HG03175 (cell line): ENCODE measurements at regions not wholly inside any gene's neighbourhood (a gene's known extent, or its start where the extent isn't known, plus 50 kb on each side); places are given as distances from the start of the nearest gene placed in this dataset.
"Not testable (repeated sequence)": the region's sequence is repeated elsewhere in the genome, so short reads cannot be mapped to it uniquely, and the experiment has no call there.

ENCODE experiments used
- ATAC-seq: cut with Tn5 transposase; IDR thresholded peaks from one replicate; pipeline ENCODE4 v1.9.1; 2021; ENCODE audit warnings: mild to moderate bottlenecking, moderate library complexity; ENCODE audit not compliant: unreplicated experiment

- no peak for ATAC-seq
These were observed 705.5 kb downstream of the DIPK2A start for GRCh38 chr3:144677103-144677502.

GRCh38 chr3:144683065-144683464 lies 711.4 kb downstream of the DIPK2A start:
- ATAC-seq: no peak

GRCh38 chr3:144687862-144688261 lies 716.2 kb downstream of the DIPK2A start:
- no peak for ATAC-seq

GRCh38 chr3:144692488-144692887 lies 720.9 kb downstream of the DIPK2A start:
- no peak for ATAC-seq

GRCh38 chr3:144708437-144708836 lies 736.8 kb downstream of the DIPK2A start:
- ATAC-seq: no peak

- no peak for ATAC-seq
These were observed 765.7 kb downstream of the DIPK2A start for GRCh38 chr3:144737281-144737680.

- no peak for ATAC-seq
These were observed 771.6 kb downstream of the DIPK2A start for GRCh38 chr3:144743225-144743668.

GRCh38 chr3:144744473-144744872 lies 772.9 kb downstream of the DIPK2A start:
- ATAC-seq: no peak

GRCh38 chr3:144746631-144747030 lies 775.0 kb downstream of the DIPK2A start:
- no peak for ATAC-seq

- ATAC-seq: not testable (repeated sequence)
These were observed 778.1 kb downstream of the DIPK2A start for GRCh38 chr3:144749536-144750253.

- no peak for ATAC-seq
These were observed 782.6 kb downstream of the DIPK2A start for GRCh38 chr3:144754076-144754783.

- no peak for ATAC-seq
These were observed 785.2 kb downstream of the DIPK2A start for GRCh38 chr3:144756704-144757440.

GRCh38 chr3:144760831-144761230 lies 789.2 kb downstream of the DIPK2A start:
- ATAC-seq: no peak

- ATAC-seq: no peak
These were observed 790.5 kb downstream of the DIPK2A start for GRCh38 chr3:144762091-144762490.

GRCh38 chr3:144763878-144764454 lies 792.3 kb downstream of the DIPK2A start:
- peak; percentile 77 for ATAC-seq

- no peak for ATAC-seq
These were observed 798.7 kb downstream of the DIPK2A start for GRCh38 chr3:144770281-144770680.

GRCh38 chr3:144770915-144771351 lies 799.3 kb downstream of the DIPK2A start:
- no peak for ATAC-seq

GRCh38 chr3:144771381-144771870 lies 799.8 kb downstream of the DIPK2A start:
- no peak for ATAC-seq

GRCh38 chr3:144772372-144772771 lies 800.7 kb downstream of the DIPK2A start:
- no peak for ATAC-seq

- no peak for ATAC-seq
These were observed 801.7 kb downstream of the DIPK2A start for GRCh38 chr3:144773350-144773749.

- no peak for ATAC-seq
These were observed 803.3 kb downstream of the DIPK2A start for GRCh38 chr3:144774897-144775296.
